ENCODE measurements at regions not wholly inside any gene's neighbourhood (a gene's known extent, or its start where the extent isn't known, plus 50 kb on each side); places are given as distances from the start of the nearest gene placed in this dataset.

DNA sequence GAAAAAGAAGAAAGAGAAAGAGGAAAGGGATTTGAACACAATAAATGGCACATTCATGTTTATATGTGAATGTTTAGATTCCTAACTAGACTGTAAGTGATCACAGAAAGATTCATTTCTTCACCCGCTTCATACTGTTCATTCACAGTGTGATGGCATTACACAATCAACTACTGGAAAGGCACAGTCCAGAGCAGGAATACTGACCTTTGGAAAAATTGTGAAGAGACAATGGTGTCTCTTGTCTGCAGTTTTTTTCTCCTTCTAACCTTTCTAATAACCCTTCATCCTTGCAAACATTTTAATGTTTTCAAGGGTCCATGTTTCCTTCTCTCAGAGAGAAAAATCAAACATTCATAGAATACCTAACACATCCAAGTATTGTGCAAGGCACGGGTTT lies 180.9 kb upstream of the SOX14 start:
- TF ChIP-seq, protein P1, sequence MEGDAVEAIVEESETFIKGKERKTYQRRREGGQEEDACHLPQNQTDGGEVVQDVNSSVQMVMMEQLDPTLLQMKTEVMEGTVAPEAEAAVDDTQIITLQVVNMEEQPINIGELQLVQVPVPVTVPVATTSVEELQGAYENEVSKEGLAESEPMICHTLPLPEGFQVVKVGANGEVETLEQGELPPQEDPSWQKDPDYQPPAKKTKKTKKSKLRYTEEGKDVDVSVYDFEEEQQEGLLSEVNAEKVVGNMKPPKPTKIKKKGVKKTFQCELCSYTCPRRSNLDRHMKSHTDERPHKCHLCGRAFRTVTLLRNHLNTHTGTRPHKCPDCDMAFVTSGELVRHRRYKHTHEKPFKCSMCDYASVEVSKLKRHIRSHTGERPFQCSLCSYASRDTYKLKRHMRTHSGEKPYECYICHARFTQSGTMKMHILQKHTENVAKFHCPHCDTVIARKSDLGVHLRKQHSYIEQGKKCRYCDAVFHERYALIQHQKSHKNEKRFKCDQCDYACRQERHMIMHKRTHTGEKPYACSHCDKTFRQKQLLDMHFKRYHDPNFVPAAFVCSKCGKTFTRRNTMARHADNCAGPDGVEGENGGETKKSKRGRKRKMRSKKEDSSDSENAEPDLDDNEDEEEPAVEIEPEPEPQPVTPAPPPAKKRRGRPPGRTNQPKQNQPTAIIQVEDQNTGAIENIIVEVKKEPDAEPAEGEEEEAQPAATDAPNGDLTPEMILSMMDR (IDR thresholded peaks at IDR 0.05), result no peak
- TF ChIP-seq POLR2A (IDR thresholded peaks at IDR 0.05), result no peak
